IMR-90 (cell line): ENCODE measurements at regions not wholly inside any gene's neighbourhood (a gene's known extent, or its start where the extent isn't known, plus 50 kb on each side); places are given as distances from the start of the nearest gene placed in this dataset.

Experiments
- ATAC-seq: fragments of 200-7000 bp; cut with Tn5 transposase; 2 replicates; pipeline ENCODE4 v1.9.1; 2020; ENCODE audit warnings: low read depth, mild to moderate bottlenecking, moderate library complexity
- BruUV-seq: library from RNA; stranded (reverse); fragments of 400-500 nt; replicated peaks from 2 replicates; lab custom pipeline; 2021; lab: Mats Ljungman, UMichigan
- CTCF ChIA-PET: fragments of 300-600 bp; formaldehyde crosslinking; extraction: SDS; loops from one replicate; lab custom pipeline; 2021; ENCODE audit warnings: antibody characterized with exemption; lab: Yijun Ruan, JAX
- POLR2A ChIA-PET: fragments of 300-600 bp; sonication (Branson Sonifier 250); formaldehyde crosslinking; loops from one replicate; lab custom pipeline; 2022; ENCODE audit warnings: antibody characterized with exemption; ENCODE audit not compliant: unreplicated experiment; lab: Charles Lee
- DNase-seq: peaks from one replicate; pipeline ENCODE4 v3.0.0; 2013
- H2AFZ ChIP-seq: replicated peaks from 2 replicates; pipeline ENCODE3; 2013; ENCODE audit warnings: low read length, mild to moderate bottlenecking; ENCODE audit not compliant: poor library complexity
- H2AK5ac ChIP-seq: 2 replicates; pipeline ENCODE4 v1.6.1; 2013; ENCODE audit warnings: low read depth, low read length, inconsistent platforms
- H2AK9ac ChIP-seq: replicated peaks from 2 replicates; pipeline ENCODE3; 2013; ENCODE audit warnings: mild to moderate bottlenecking, low read depth, low read length, moderate library complexity; ENCODE audit not compliant: poor library complexity
- H2BK120ac ChIP-seq: 2 replicates; pipeline ENCODE4 v1.6.1; 2013; ENCODE audit warnings: low read depth, low read length, inconsistent platforms
- H2BK15ac ChIP-seq: 3 replicates; pipeline ENCODE4 v1.6.1; 2013; ENCODE audit warnings: low read depth, low read length, inconsistent platforms
- H2BK20ac ChIP-seq: 2 replicates; pipeline ENCODE4 v1.6.1; 2013; ENCODE audit warnings: low read depth, mild to moderate bottlenecking, inconsistent platforms, low read length, moderate library complexity
- H2BK5ac ChIP-seq: 2 replicates; pipeline ENCODE4 v1.6.1; 2013; ENCODE audit warnings: mild to moderate bottlenecking, low read depth, low read length, inconsistent platforms; ENCODE audit not compliant: poor library complexity, severe bottlenecking
- H3K14ac ChIP-seq: replicated peaks from 2 replicates; pipeline ENCODE4 v1.6.1; 2013; ENCODE audit warnings: low read depth, low read length, inconsistent platforms
- H3K18ac ChIP-seq: 2 replicates; pipeline ENCODE4 v1.6.1; 2013; ENCODE audit warnings: low read depth, low read length, control low read depth
- H3K23ac ChIP-seq: 2 replicates; pipeline ENCODE4 v1.6.1; 2013; ENCODE audit warnings: low read depth, low read length, inconsistent platforms
- H3K27ac ChIP-seq: 2 replicates; pipeline ENCODE4 v1.5.1; 2013; ENCODE audit warnings: mild to moderate bottlenecking, control low read depth, low read length; ENCODE audit not compliant: insufficient read depth
- H3K27me3 ChIP-seq: 2 replicates; pipeline ENCODE4 v1.6.1; 2013; ENCODE audit warnings: low read length; ENCODE audit not compliant: control insufficient read depth, insufficient read depth
- H3K36me3 ChIP-seq: 2 replicates; pipeline ENCODE4 v1.6.1; 2013; ENCODE audit warnings: low read length, mixed read lengths; ENCODE audit not compliant: control insufficient read depth, insufficient read depth
- H3K4ac ChIP-seq: 2 replicates; pipeline ENCODE4 v1.6.1; 2013; ENCODE audit warnings: low read depth, low read length, inconsistent platforms
- H3K4me1 ChIP-seq: 2 replicates; pipeline ENCODE4 v1.6.1; 2013; ENCODE audit warnings: low read length, mixed read lengths; ENCODE audit not compliant: control insufficient read depth, insufficient read depth
- H3K4me2 ChIP-seq: 2 replicates; pipeline ENCODE4 v1.6.1; 2013; ENCODE audit warnings: low read depth, mild to moderate bottlenecking, control low read depth, low read length, moderate library complexity
- H3K4me3 ChIP-seq: 2 replicates; pipeline ENCODE4 v1.5.1; 2013; ENCODE audit warnings: low read depth, mild to moderate bottlenecking, control low read depth, low read length, moderate library complexity; ENCODE audit not compliant: insufficient read depth
- H3K56ac ChIP-seq: 2 replicates; pipeline ENCODE4 v1.6.1; 2013; ENCODE audit warnings: low read length, inconsistent platforms; ENCODE audit not compliant: insufficient read depth; ENCODE audit errors: extremely low read depth
- H3K79me1 ChIP-seq, 2 experiments: 2 replicates each; pipeline ENCODE4 v1.6.1; 2013; ENCODE audit warnings: low read length in 2 of 2, inconsistent platforms in 1 of 2, low read depth in 1 of 2
- H3K9ac ChIP-seq: 2 replicates; pipeline ENCODE4 v1.6.1; 2013; ENCODE audit warnings: low read depth, low read length, control low read depth
- H3K9me1 ChIP-seq: 2 replicates; pipeline ENCODE4 v1.6.1; 2013; ENCODE audit warnings: low read length, inconsistent platforms; ENCODE audit not compliant: insufficient read depth
- H3K9me3 ChIP-seq: 2 replicates; pipeline ENCODE4 v1.6.1; 2013; ENCODE audit warnings: low read length; ENCODE audit not compliant: control insufficient read depth, insufficient read depth
- H4K20me1 ChIP-seq: 2 replicates; pipeline ENCODE4 v1.6.1; 2013; ENCODE audit warnings: low read length, inconsistent platforms; ENCODE audit not compliant: insufficient read depth
- H4K5ac ChIP-seq: 2 replicates; pipeline ENCODE4 v1.6.1; 2013; ENCODE audit warnings: mild to moderate bottlenecking, low read depth, low read length, control low read depth
- H4K8ac ChIP-seq, 2 experiments: 2 replicates each; pipeline ENCODE4 v1.6.1; 2013; ENCODE audit warnings: low read depth in 2 of 2, low read length in 2 of 2, control low read depth in 1 of 2, inconsistent platforms in 1 of 2
- H4K91ac ChIP-seq: 2 replicates; pipeline ENCODE4 v1.6.1; 2013; ENCODE audit warnings: low read depth, low read length, inconsistent platforms; ENCODE audit not compliant: insufficient read depth
- MXI1 ChIP-seq: IDR thresholded peaks from 2 replicates; pipeline ENCODE4 v1.6.1; 2012; ENCODE audit warnings: low read depth, mild to moderate bottlenecking, low read length, moderate library complexity, borderline replicate concordance
- RCOR1 ChIP-seq: IDR thresholded peaks from 2 replicates; pipeline ENCODE4 v1.6.1; 2012; ENCODE audit warnings: mild to moderate bottlenecking, low read length, improper control_type of control experiment; ENCODE audit not compliant: insufficient replicate concordance
- WGBS, 2 experiments: methylation state at CpG; one replicate each; pipeline versions ENCODE4 v1.1.5 to v1.1.7; 2013; ENCODE audit warnings: missing lambda C conversion rate in 2 of 2; ENCODE audit not compliant: insufficient read length in 1 of 2; ENCODE audit errors: extremely low coverage in 2 of 2; 5-methylcytosine and 5-hydroxymethylcytosine counted together
- dilution Hi-C: fragments of 300-500 bp; cut with HindIII; formaldehyde crosslinking; loops from one replicate; pipeline ENCODE4 v1.14.3; 2018; ENCODE audit warnings: low sequenced_read_pairs; ENCODE audit not compliant: unreplicated experiment
- in situ Hi-C: fragments of 300-500 bp; cut with MboI; formaldehyde crosslinking; loops from 3 replicates; pipeline ENCODE4 v1.14.3; 2019; ENCODE audit warnings: low sequenced_read_pairs, inconsistent platforms, mixed read lengths
- intact Hi-C: fragments of 100-400 bp; cut with micrococcal nuclease; formaldehyde crosslinking; loops from 2 replicates; pipeline ENCODE4 v1.10.0; 2022

DNA sequence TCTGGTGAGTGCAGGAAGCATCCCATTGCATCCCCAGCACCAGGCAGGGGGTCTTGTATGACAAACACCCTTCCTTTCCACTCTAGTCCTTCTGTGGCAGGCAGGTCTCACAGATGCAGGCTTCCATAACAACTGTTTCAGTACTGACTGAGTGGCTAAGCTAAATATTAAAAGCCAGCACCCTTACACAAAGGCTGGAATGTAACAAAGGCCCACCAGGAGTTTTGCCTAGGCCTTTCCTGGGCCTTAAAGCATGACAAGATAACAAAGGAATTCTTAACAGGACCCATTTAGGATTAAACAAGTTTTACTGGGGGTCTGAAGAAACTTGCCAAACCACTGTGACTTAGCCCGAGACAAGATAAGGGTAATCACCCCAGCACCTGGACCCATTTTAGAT is 228.9 kb upstream of the RPL38 start:
- BruUV-seq, result no TSS peak
- ATAC-seq (no peak), DNase-seq (no peak)
- Histone ChIP-seq H2AK9ac (no peak overlapping the region), H3K4me3 (no peak overlapping the region), H3K79me1 (no peaks in the 10 kb centered on the region), H3K9me3 (peaks cover 44% of the 10 kb centered on the region), H3K56ac (no peak overlapping the region), H3K9me1 (no peaks in the 10 kb centered on the region), H2BK120ac (no peak overlapping the region), H3K27ac (no peak overlapping the region), H3K27me3 (no peaks in the 10 kb centered on the region), H2BK20ac (no peak overlapping the region), H2AK5ac (no peak overlapping the region), H3K36me3 (no peaks in the 10 kb centered on the region), H3K18ac (no peak overlapping the region), H3K9ac (no peak overlapping the region), H3K23ac (no peak overlapping the region), H4K8ac (no peak overlapping the region), H3K4ac (no peak overlapping the region), H3K4me2 (no peak overlapping the region), H3K4me1 (no peaks in the 10 kb centered on the region), H2BK15ac (no peak overlapping the region), H4K91ac (no peak overlapping the region), H4K5ac (no peak overlapping the region), H2AFZ (peak overlapping the region; percentile 14), H4K20me1 (no peaks in the 10 kb centered on the region), H2BK5ac (no peak overlapping the region), H3K14ac (no peak overlapping the region)
- CTCF ChIA-PET, result no interaction called here
- intact Hi-C loops (no loop called here), dilution Hi-C loops (no loop called here), in situ Hi-C loops (loop anchor here (25.0 kb wide), 1 partner anchor 138 kb away; no protein-coding TSS in a partner anchor)
- WGBS, 2 experiments, result no CpG with 5 or more reads among the region's 1 CpG
- TF ChIP-seq RCOR1 (no peak), MXI1 (no peak)
- POLR2A ChIA-PET, result no interaction called here
